ENCODE measurements at regions not wholly inside any gene's neighbourhood (a gene's known extent, or its start where the extent isn't known, plus 50 kb on each side); places are given as distances from the start of the nearest gene placed in this dataset.

GRCh38 chr18:67672716-67673115 is 156.2 kb upstream of the DSEL start:
- intact Hi-C loops (cut with micrococcal nuclease): no loop called here

DNA sequence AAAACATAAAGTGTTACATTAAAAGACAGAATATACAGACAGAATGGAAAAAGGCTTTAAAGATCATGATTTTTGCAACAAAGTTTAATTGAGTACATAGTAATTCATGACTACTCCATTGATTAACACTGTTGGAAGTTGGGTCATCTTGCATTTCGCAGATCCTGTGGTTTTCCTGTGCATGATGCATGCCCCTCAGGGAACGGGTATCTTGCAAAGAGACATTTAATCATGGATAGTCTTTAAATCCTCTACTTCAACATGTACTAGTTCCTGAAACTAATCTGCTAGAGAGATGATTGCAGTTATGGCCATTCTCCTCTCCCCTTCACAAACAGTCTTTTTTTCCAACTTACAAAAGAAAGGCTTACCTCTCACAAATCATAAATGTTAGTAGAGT is 155.6 kb upstream of the DSEL start:
- intact Hi-C loops (cut with micrococcal nuclease): no loop called here

DNA sequence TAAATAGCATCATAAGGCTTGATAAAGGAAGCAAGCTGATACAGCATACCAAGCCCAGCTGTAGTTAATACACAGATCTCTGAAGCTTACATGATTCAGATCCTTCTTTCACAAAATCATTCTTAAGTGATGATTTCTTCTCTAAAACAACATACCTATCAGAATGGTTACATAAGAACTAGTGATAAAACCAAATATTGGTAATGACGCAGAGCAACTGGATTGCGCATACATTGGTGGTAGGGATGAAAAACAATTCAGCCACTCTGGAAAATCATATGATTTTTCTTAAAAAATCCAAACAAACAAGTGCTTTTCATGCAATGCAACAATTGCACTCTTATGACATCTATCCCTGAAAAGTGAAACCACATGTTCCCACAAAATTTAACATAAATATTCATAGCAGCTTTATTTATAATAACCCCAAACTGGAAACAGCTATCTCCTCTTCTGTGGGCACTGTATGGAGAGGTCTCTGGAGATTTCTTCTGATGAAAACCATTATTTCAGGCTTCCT is 153.6 kb upstream of the DSEL start:
- intact Hi-C loops (cut with micrococcal nuclease): no loop called here

DNA sequence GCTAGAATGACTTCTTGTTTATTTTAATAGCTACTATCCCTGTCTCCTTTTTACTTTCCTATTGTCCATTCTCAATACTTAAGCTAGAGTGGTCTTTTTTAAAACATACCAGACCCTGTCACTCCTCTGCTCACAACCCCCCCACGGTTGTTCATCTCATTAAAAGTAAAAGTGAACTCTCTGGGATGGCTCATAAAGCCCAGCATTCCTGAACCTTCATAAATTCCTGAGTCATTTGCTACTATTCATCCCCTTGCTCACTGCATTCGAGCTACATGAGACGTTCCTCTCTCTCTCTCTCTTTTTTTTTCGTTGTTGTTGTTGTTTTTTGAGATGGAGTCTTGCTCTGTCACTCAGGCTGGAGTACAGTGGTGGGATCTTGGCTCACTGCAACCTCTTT is 148.7 kb upstream of the DSEL start:
- intact Hi-C loops (cut with micrococcal nuclease): no loop called here

- intact Hi-C loops (cut with micrococcal nuclease): no loop called here
Observed at GRCh38 chr18:67662996-67663395, 146.5 kb upstream of the DSEL start.

- intact Hi-C loops (cut with micrococcal nuclease): no loop called here
Observed at GRCh38 chr18:67661555-67661954, 145.0 kb upstream of the DSEL start.

- intact Hi-C loops (cut with micrococcal nuclease): no loop called here
Observed at GRCh38 chr18:67654101-67654500, 137.6 kb upstream of the DSEL start.

- intact Hi-C loops (cut with micrococcal nuclease): no loop called here
Observed at GRCh38 chr18:67652288-67652687, 135.8 kb upstream of the DSEL start.

DNA sequence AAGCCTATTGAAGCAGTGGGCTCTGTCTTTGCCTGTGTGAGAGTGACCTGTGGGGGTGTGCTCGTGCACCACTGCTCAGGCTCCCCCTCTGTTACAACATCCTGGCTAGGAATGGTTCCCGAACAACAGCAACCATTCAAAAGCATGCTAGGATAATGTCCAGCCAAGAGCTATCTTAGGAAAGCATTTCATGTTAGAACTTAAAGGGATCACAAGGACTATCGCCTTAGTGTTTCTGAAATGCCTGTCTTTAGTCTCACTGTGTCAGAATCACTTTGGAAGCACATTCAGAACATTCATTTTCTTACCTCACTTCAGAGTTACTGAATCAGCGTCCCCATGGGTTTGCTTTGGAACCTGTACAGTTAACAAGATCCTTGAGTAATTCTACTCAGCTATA is 134.9 kb upstream of the DSEL start:
- intact Hi-C loops (cut with micrococcal nuclease): no loop called here

DNA sequence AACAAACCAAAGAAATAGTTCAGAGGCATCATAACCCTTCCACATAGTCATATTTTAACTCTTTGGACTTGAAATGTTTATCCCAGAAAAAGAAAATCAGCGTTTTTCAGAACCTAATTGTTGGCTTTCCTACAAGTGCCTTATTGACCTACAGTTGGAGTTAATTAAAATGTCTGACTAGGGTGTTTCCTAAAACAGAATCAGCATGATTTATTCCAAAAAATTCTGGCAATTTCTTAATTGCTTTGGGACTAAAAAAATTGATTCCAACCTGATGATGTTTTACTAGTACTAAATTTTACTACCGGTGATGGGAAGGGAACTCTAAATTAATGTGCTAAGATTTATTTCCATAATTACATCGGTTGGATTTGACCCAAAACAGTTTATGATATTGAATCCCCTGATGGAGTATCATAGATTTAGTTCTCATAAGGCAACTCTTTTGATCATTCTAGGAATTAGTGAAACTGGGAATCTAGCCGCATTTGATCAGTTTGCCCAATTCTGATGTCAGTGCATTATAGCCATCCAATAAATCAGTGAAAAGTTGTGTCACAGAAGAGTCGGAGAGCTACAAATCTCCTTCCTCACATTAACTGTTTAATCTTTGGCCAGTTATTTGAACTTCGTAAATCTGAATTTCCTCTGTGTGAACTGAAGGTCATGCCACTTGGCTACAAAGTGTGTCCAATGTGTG is 134.3 kb upstream of the DSEL start:
- intact Hi-C loops (cut with micrococcal nuclease): no loop called here

DNA sequence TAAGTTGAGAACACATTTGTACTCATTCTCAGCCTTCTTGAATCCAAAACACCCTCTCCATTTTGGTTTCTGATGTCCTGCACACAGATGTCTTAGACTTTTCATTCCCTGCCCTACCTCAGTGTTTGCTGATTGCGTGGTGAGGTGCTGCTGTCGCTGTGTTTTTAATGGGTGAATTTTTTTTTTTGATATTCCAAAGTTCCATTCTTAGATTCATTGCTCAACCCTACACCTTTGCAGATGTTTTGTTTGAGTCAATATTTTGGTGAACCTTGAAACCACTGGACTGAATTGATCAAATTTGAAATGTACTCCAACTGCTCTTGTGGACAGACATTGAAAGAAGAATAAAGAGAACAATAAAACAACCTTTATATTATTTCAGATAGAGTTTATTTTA is 130.4 kb upstream of the DSEL start:
- intact Hi-C loops (cut with micrococcal nuclease): no loop called here

DNA sequence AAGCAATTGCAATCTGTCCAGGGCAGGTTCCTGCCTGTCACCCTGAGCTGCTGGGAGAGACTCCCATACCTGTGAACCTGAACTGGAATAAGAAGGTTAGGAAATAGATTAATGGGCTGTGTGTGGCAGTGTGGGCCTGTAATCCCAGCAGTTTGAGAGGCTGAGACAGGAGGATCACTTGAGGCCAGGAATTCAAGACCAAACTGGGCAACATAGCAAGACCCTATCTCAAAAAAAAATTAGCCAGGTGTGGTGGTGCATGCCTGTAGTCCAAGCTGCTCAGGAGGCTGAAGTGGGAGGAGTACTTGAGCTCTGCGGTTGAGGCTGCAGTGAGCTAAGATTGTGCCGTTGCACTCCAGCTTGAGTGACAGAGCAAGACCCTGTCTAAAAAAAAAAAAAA is 127.7 kb upstream of the DSEL start:
- intact Hi-C loops (cut with micrococcal nuclease): no loop called here

- intact Hi-C loops (cut with micrococcal nuclease): no loop called here
Observed at GRCh38 chr18:67639872-67640271, 123.4 kb upstream of the DSEL start.

GRCh38 chr18:67636597-67637385 is 120.3 kb upstream of the DSEL start:
- intact Hi-C loops (cut with micrococcal nuclease): no loop called here

- intact Hi-C loops (cut with micrococcal nuclease): no loop called here
Observed at GRCh38 chr18:67634631-67635338, 118.3 kb upstream of the DSEL start.

DNA sequence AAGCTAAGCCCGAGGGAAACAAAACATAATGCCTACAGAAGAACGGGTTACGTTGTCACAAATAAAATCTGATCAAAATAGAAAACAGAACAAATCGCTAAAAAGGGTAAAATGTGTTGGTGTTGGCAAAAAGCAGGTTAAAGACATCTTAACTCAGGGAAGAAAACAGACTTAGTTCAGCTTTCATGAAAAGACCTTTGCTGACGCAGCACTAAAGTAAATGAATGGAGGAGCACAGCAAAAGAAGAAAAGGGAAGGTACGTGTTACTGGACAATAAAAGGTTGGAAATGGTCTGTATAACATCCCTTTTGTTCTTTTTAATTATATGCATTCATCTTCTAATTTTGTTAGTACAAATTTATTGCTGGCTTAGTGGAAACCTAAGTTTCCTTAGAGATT is 117.4 kb upstream of the DSEL start:
- intact Hi-C loops (cut with micrococcal nuclease): no loop called here

DNA sequence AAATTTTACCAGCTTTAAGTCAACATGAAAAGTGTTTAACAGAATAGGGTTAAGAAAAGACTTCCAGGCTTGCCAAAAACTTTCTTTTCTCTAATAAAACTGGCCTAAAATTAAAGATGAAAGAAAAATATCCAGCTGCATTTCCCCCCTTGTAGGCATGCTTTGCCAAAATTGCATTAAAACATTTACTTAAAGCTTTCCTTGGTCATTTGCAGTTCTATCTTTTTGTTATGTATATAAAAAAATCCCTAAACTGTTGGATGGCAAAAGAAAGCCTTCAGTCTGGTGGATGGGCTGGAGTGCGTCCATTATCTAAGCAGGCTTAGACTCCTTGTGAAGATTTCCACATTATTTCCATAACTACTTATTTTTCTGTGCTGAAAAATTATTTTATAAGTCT is 105.4 kb upstream of the DSEL start:
- intact Hi-C loops (cut with micrococcal nuclease): no loop called here

GRCh38 chr18:67621049-67621713 is 104.7 kb upstream of the DSEL start:
- intact Hi-C loops (cut with micrococcal nuclease): no loop called here

GRCh38 chr18:67618061-67618460 is 101.5 kb upstream of the DSEL start:
- intact Hi-C loops (cut with micrococcal nuclease): no loop called here

GRCh38 chr18:67615876-67616275 is 99.4 kb upstream of the DSEL start:
- intact Hi-C loops (cut with micrococcal nuclease): no loop called here

DNA sequence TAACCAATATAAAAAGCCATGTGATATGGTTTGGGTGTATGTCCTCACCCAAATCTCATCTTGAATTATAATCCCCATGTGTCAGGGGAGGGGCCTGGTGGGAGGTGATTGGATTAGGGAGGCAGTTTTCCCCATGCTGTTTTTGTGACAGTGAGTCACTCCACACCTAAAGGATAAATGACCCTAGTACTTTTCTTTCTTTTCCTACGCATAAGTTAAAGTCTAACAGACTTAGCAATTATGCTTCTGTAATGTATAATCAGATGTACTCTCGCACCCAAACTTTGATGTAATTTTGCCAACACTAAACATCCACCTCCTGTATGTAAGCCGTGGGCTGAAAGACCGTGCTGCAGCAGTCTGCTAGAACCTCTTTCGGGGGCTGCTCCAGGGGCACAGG is 97.2 kb upstream of the DSEL start:
- intact Hi-C loops (cut with micrococcal nuclease): no loop called here

- intact Hi-C loops (cut with micrococcal nuclease): no loop called here
Observed at GRCh38 chr18:67612281-67612680, 95.8 kb upstream of the DSEL start.

Measured in T-helper 1 cell treated with Interleukin-12 subunit alpha and Interleukin-12 subunit beta and Interleukin-4 antibody, amounts not matched to agents 30 ng/mL and 1 ng/mL, for 36 hours (primary cell).